IMR-90 (cell line): ENCODE measurements at regions not wholly inside any gene's neighbourhood (a gene's known extent, or its start where the extent isn't known, plus 50 kb on each side); places are given as distances from the start of the nearest gene placed in this dataset.

ENCODE experiments used
- ATAC-seq: fragments of 200-7000 bp; cut with Tn5 transposase; 2 replicates; pipeline ENCODE4 v1.9.1; 2020; ENCODE audit warnings: low read depth, mild to moderate bottlenecking, moderate library complexity
- BruUV-seq: library from RNA; stranded (reverse); fragments of 400-500 nt; replicated peaks from 2 replicates; lab custom pipeline; 2021; lab: Mats Ljungman, UMichigan
- CTCF ChIA-PET: fragments of 300-600 bp; formaldehyde crosslinking; extraction: SDS; loops from one replicate; lab custom pipeline; 2021; ENCODE audit warnings: antibody characterized with exemption; lab: Yijun Ruan, JAX
- POLR2A ChIA-PET: fragments of 300-600 bp; sonication (Branson Sonifier 250); formaldehyde crosslinking; loops from one replicate; lab custom pipeline; 2022; ENCODE audit warnings: antibody characterized with exemption; ENCODE audit not compliant: unreplicated experiment; lab: Charles Lee
- DNase-seq: peaks from one replicate; pipeline ENCODE4 v3.0.0; 2013
- H2AFZ ChIP-seq: replicated peaks from 2 replicates; pipeline ENCODE3; 2013; ENCODE audit warnings: low read length, mild to moderate bottlenecking; ENCODE audit not compliant: poor library complexity
- H2AK5ac ChIP-seq: 2 replicates; pipeline ENCODE4 v1.6.1; 2013; ENCODE audit warnings: low read depth, low read length, inconsistent platforms
- H2AK9ac ChIP-seq: replicated peaks from 2 replicates; pipeline ENCODE3; 2013; ENCODE audit warnings: mild to moderate bottlenecking, low read depth, low read length, moderate library complexity; ENCODE audit not compliant: poor library complexity
- H2BK120ac ChIP-seq: 2 replicates; pipeline ENCODE4 v1.6.1; 2013; ENCODE audit warnings: low read depth, low read length, inconsistent platforms
- H2BK15ac ChIP-seq: 3 replicates; pipeline ENCODE4 v1.6.1; 2013; ENCODE audit warnings: low read depth, low read length, inconsistent platforms
- H2BK20ac ChIP-seq: 2 replicates; pipeline ENCODE4 v1.6.1; 2013; ENCODE audit warnings: low read depth, mild to moderate bottlenecking, inconsistent platforms, low read length, moderate library complexity
- H2BK5ac ChIP-seq: 2 replicates; pipeline ENCODE4 v1.6.1; 2013; ENCODE audit warnings: mild to moderate bottlenecking, low read depth, low read length, inconsistent platforms; ENCODE audit not compliant: poor library complexity, severe bottlenecking
- H3K14ac ChIP-seq: replicated peaks from 2 replicates; pipeline ENCODE4 v1.6.1; 2013; ENCODE audit warnings: low read depth, low read length, inconsistent platforms
- H3K18ac ChIP-seq: 2 replicates; pipeline ENCODE4 v1.6.1; 2013; ENCODE audit warnings: low read depth, low read length, control low read depth
- H3K23ac ChIP-seq: 2 replicates; pipeline ENCODE4 v1.6.1; 2013; ENCODE audit warnings: low read depth, low read length, inconsistent platforms
- H3K27ac ChIP-seq: 2 replicates; pipeline ENCODE4 v1.5.1; 2013; ENCODE audit warnings: mild to moderate bottlenecking, control low read depth, low read length; ENCODE audit not compliant: insufficient read depth
- H3K27me3 ChIP-seq: 2 replicates; pipeline ENCODE4 v1.6.1; 2013; ENCODE audit warnings: low read length; ENCODE audit not compliant: control insufficient read depth, insufficient read depth
- H3K36me3 ChIP-seq: 2 replicates; pipeline ENCODE4 v1.6.1; 2013; ENCODE audit warnings: low read length, mixed read lengths; ENCODE audit not compliant: control insufficient read depth, insufficient read depth
- H3K4ac ChIP-seq: 2 replicates; pipeline ENCODE4 v1.6.1; 2013; ENCODE audit warnings: low read depth, low read length, inconsistent platforms
- H3K4me1 ChIP-seq: 2 replicates; pipeline ENCODE4 v1.6.1; 2013; ENCODE audit warnings: low read length, mixed read lengths; ENCODE audit not compliant: control insufficient read depth, insufficient read depth
- H3K4me2 ChIP-seq: 2 replicates; pipeline ENCODE4 v1.6.1; 2013; ENCODE audit warnings: low read depth, mild to moderate bottlenecking, control low read depth, low read length, moderate library complexity
- H3K4me3 ChIP-seq: 2 replicates; pipeline ENCODE4 v1.5.1; 2013; ENCODE audit warnings: low read depth, mild to moderate bottlenecking, control low read depth, low read length, moderate library complexity; ENCODE audit not compliant: insufficient read depth
- H3K56ac ChIP-seq: 2 replicates; pipeline ENCODE4 v1.6.1; 2013; ENCODE audit warnings: low read length, inconsistent platforms; ENCODE audit not compliant: insufficient read depth; ENCODE audit errors: extremely low read depth
- H3K79me1 ChIP-seq, 2 experiments: 2 replicates each; pipeline ENCODE4 v1.6.1; 2013; ENCODE audit warnings: low read length in 2 of 2, inconsistent platforms in 1 of 2, low read depth in 1 of 2
- H3K9ac ChIP-seq: 2 replicates; pipeline ENCODE4 v1.6.1; 2013; ENCODE audit warnings: low read depth, low read length, control low read depth
- H3K9me1 ChIP-seq: 2 replicates; pipeline ENCODE4 v1.6.1; 2013; ENCODE audit warnings: low read length, inconsistent platforms; ENCODE audit not compliant: insufficient read depth
- H3K9me3 ChIP-seq: 2 replicates; pipeline ENCODE4 v1.6.1; 2013; ENCODE audit warnings: low read length; ENCODE audit not compliant: control insufficient read depth, insufficient read depth
- H4K20me1 ChIP-seq: 2 replicates; pipeline ENCODE4 v1.6.1; 2013; ENCODE audit warnings: low read length, inconsistent platforms; ENCODE audit not compliant: insufficient read depth
- H4K5ac ChIP-seq: 2 replicates; pipeline ENCODE4 v1.6.1; 2013; ENCODE audit warnings: mild to moderate bottlenecking, low read depth, low read length, control low read depth
- H4K8ac ChIP-seq, 2 experiments: 2 replicates each; pipeline ENCODE4 v1.6.1; 2013; ENCODE audit warnings: low read depth in 2 of 2, low read length in 2 of 2, control low read depth in 1 of 2, inconsistent platforms in 1 of 2
- H4K91ac ChIP-seq: 2 replicates; pipeline ENCODE4 v1.6.1; 2013; ENCODE audit warnings: low read depth, low read length, inconsistent platforms; ENCODE audit not compliant: insufficient read depth
- CEBPB ChIP-seq: IDR thresholded peaks from 2 replicates; pipeline ENCODE4 v1.6.1; 2012; ENCODE audit warnings: low read depth, low read length, improper control_type of control experiment
- CHD1 ChIP-seq: IDR thresholded peaks from 2 replicates; pipeline ENCODE4 v1.6.1; 2012; ENCODE audit warnings: low read depth, low read length, improper control_type of control experiment
- CTCF ChIP-seq: conservative IDR thresholded peaks from 2 replicates; pipeline ENCODE4 v1.5.1; 2012; ENCODE audit warnings: mild to moderate bottlenecking, low read depth, low read length, improper control_type of control experiment
- FOS ChIP-seq: fragments of 150-350 bp; IDR thresholded peaks from 2 replicates; pipeline ENCODE4 v1.6.1; 2016; ENCODE audit warnings: low read depth, low read length
- MAZ ChIP-seq: IDR thresholded peaks from 2 replicates; pipeline ENCODE4 v1.6.1; 2012; ENCODE audit warnings: low read depth, mild to moderate bottlenecking, low read length, improper control_type of control experiment, moderate library complexity, borderline replicate concordance
- NFE2L2 ChIP-seq: fragments of 150-350 bp; IDR thresholded peaks from 2 replicates; pipeline ENCODE4 v1.6.1; 2016; ENCODE audit warnings: low read depth, mild to moderate bottlenecking, low read length
- POLR2A ChIP-seq: IDR thresholded peaks from 2 replicates; pipeline ENCODE4 v1.6.1; 2012; ENCODE audit warnings: mild to moderate bottlenecking, low read depth, low read length
- RAD21 ChIP-seq: IDR thresholded peaks from 2 replicates; pipeline ENCODE4 v1.6.1; 2012; ENCODE audit warnings: low read length, improper control_type of control experiment
- RCOR1 ChIP-seq: IDR thresholded peaks from 2 replicates; pipeline ENCODE4 v1.6.1; 2012; ENCODE audit warnings: mild to moderate bottlenecking, low read length, improper control_type of control experiment; ENCODE audit not compliant: insufficient replicate concordance
- WGBS, 2 experiments: methylation state at CpG; one replicate each; pipeline versions ENCODE4 v1.1.5 to v1.1.7; 2013; ENCODE audit warnings: missing lambda C conversion rate in 2 of 2; ENCODE audit not compliant: insufficient read length in 1 of 2; ENCODE audit errors: extremely low coverage in 2 of 2; 5-methylcytosine and 5-hydroxymethylcytosine counted together
- dilution Hi-C: fragments of 300-500 bp; cut with HindIII; formaldehyde crosslinking; loops from one replicate; pipeline ENCODE4 v1.14.3; 2018; ENCODE audit warnings: low sequenced_read_pairs; ENCODE audit not compliant: unreplicated experiment
- in situ Hi-C: fragments of 300-500 bp; cut with MboI; formaldehyde crosslinking; loops from 3 replicates; pipeline ENCODE4 v1.14.3; 2019; ENCODE audit warnings: low sequenced_read_pairs, inconsistent platforms, mixed read lengths
- intact Hi-C: fragments of 100-400 bp; cut with micrococcal nuclease; formaldehyde crosslinking; loops from 2 replicates; pipeline ENCODE4 v1.10.0; 2022
- TF ChIP-seq, protein P1 (sequence below): fragments of 150-350 bp; IDR thresholded peaks from 2 replicates; pipeline ENCODE4 v1.6.1; 2017; ENCODE audit warnings: mild to moderate bottlenecking, antibody characterized with exemption, low read length, low read depth
- TF ChIP-seq, protein P2 (sequence below): fragments of 150-350 bp; IDR thresholded peaks from 2 replicates; pipeline ENCODE4 v1.6.1; 2016; ENCODE audit warnings: low read depth, mild to moderate bottlenecking, low read length, moderate library complexity, borderline replicate concordance

DNA sequence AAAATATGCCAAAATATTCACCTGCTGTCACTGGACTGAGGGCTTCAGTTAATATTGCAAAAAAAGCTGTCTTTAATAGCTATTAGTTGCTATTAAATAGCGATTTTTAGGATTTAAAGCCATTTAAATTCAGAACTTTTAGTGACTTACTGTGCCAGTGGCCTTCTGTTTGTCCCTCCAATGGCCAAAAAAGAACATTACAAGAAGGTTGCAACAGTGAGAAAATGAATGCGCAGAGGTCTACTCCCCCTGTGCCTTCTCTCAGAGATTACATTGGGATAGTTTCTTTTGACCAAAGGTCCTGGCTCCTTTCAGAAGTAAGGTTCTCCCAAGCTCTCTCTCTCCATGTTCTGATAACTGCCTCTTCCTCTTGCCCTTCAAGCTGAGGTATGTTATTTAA, 930.3 kb upstream of the ARRDC3 start:
- CTCF ChIA-PET = no interaction called here

More for the DNA sequence above, 930.3 kb upstream of the ARRDC3 start:
- Histone ChIP-seq H2BK120ac (no peak overlapping the region), H3K23ac (no peak overlapping the region), H3K4ac (no peak overlapping the region), H3K4me2 (no peak overlapping the region), H2AK5ac (no peak overlapping the region), H3K9ac (no peak overlapping the region), H4K91ac (no peak overlapping the region), H3K9me3 (no peaks in the 10 kb centered on the region), H3K4me3 (no peak overlapping the region), H4K8ac (no peak overlapping the region), H4K20me1 (no peaks in the 10 kb centered on the region), H2BK20ac (no peak overlapping the region), H3K56ac (no peak overlapping the region), H3K14ac (no peak overlapping the region), H4K5ac (no peak overlapping the region), H2AK9ac (no peak overlapping the region), H3K27me3 (no peaks in the 10 kb centered on the region), H3K9me1 (no peaks in the 10 kb centered on the region), H3K4me1 (no peaks in the 10 kb centered on the region), H3K79me1 (no peaks in the 10 kb centered on the region), H3K36me3 (no peaks in the 10 kb centered on the region), H2BK15ac (no peak overlapping the region), H3K27ac (no peak overlapping the region), H2BK5ac (no peak overlapping the region), H2AFZ (no peak overlapping the region), H3K18ac (no peak overlapping the region)
- intact Hi-C loops = loop anchor here (5.0 to 10.0 kb wide), 4 partner anchors 239 to 1481 kb away; no protein-coding TSS in a partner anchor
- in situ Hi-C loops = loop anchor here (25.0 kb wide), 4 partner anchors 774 to 1599 kb away; partner anchors contain the start of genes NR2F1 and NR2F1-AS1
- BruUV-seq = no TSS peak
- WGBS, 2 experiments = no CpG with 5 or more reads among the region's 2 CpGs
- DNase-seq (no peak), ATAC-seq (no peak)
- POLR2A ChIA-PET = no interaction called here
- TF ChIP-seq, protein P1, sequence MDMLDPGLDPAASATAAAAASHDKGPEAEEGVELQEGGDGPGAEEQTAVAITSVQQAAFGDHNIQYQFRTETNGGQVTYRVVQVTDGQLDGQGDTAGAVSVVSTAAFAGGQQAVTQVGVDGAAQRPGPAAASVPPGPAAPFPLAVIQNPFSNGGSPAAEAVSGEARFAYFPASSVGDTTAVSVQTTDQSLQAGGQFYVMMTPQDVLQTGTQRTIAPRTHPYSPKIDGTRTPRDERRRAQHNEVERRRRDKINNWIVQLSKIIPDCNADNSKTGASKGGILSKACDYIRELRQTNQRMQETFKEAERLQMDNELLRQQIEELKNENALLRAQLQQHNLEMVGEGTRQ = no peak
- TF ChIP-seq CTCF = no peak
- TF ChIP-seq MAZ = no peak
- TF ChIP-seq POLR2A = no peak
- TF ChIP-seq CHD1 = no peak
- no peak for TF ChIP-seq RAD21
- TF ChIP-seq, protein P2, sequence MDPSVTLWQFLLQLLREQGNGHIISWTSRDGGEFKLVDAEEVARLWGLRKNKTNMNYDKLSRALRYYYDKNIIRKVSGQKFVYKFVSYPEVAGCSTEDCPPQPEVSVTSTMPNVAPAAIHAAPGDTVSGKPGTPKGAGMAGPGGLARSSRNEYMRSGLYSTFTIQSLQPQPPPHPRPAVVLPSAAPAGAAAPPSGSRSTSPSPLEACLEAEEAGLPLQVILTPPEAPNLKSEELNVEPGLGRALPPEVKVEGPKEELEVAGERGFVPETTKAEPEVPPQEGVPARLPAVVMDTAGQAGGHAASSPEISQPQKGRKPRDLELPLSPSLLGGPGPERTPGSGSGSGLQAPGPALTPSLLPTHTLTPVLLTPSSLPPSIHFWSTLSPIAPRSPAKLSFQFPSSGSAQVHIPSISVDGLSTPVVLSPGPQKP = no peak
- TF ChIP-seq CEBPB = no peak
- no peak for TF ChIP-seq RCOR1
- no peak for TF ChIP-seq NFE2L2
- TF ChIP-seq FOS = no peak
- dilution Hi-C loops = no loop called here
